HG03520 (cell line): ENCODE measurements at regions not wholly inside any gene's neighbourhood (a gene's known extent, or its start where the extent isn't known, plus 50 kb on each side); places are given as distances from the start of the nearest gene placed in this dataset.
"Not testable (repeated sequence)": the region's sequence is repeated elsewhere in the genome, so short reads cannot be mapped to it uniquely, and the experiment has no call there.

ENCODE experiments used
- ATAC-seq: cut with Tn5 transposase; IDR thresholded peaks from one replicate; pipeline ENCODE4 v1.9.1; 2021; ENCODE audit warnings: mild to moderate bottlenecking, moderate library complexity; ENCODE audit not compliant: unreplicated experiment

DNA sequence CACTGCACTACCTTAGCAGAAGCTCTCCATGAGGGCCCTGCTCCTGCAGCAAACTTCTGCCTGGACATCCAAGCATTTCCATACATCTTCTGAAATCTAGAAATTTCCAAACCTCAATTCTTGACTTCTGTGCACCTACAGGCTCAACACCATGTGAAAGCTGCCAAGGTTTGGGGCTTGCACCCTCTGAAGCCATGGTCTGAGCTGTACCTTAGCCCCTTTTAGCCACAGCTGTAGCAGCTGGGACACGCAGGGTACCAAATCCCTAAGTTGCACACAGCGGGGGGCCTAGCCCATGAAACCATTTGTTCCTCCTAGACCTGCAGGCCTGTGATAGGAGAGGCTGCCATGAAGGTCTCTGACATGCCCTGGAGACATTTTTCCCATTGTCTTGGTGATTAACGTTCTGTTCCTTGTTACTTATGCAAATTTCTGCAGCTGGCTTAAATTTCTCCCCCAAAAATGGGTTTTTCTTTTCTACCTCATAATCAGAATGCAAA, 102.7 kb downstream of the EN1 start:
- ATAC-seq: not testable (repeated sequence)

DNA sequence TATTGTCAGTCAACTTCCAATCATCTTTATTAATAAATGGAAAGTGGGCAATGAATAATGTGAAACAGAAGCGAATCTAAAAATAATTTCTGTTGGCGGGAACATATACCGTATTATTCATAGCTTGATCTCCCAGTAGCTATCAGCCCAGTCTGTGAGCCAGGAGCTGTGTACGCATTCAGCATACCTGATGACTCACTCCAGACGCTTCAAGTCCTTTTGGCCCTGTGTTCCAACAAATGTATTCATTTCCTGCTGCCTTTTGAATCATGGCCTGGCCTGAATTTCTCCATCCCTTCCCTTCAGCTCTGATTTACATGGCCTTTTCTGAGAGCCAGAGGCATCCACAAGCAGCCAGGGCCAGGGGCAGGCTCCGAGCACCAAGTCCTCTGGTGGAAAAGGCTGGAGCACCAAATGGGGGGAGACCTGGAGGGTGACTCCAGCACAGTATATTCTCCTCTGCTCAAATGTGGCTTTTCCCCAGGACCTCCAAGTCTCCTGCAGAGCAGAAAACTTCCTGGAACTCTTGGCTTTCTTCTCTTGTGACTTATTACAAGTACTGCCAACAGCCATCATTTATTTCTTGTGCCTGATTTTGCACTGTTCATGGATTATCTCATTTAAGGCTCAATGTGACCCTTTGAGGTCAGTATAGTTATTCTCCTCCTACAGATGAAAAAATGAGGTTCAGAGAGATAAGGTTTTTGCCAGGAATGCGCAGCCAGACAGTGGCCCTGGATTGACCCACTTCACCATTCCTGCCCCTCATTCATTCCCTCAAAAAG, 108.7 kb downstream of the EN1 start:
- ATAC-seq: no peak

DNA sequence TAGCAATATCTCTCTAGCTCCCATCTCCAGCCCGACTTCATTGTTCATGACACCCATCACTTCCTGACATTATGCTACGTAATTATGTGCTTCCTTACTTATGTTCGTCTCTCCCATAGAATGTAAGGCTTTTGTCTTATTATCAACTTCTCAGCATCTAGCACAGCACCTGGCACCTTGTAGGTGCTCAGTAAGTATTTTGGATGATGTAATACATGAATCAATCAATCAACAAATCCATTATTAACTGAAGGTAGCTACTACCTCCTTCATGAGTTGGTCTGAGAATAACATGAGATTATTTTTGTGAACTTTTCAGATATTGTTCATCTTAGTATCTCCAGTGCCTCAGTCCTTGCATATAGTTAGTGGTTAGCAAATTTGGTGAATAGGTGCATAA, 109.3 kb downstream of the EN1 start:
- ATAC-seq: no peak

DNA sequence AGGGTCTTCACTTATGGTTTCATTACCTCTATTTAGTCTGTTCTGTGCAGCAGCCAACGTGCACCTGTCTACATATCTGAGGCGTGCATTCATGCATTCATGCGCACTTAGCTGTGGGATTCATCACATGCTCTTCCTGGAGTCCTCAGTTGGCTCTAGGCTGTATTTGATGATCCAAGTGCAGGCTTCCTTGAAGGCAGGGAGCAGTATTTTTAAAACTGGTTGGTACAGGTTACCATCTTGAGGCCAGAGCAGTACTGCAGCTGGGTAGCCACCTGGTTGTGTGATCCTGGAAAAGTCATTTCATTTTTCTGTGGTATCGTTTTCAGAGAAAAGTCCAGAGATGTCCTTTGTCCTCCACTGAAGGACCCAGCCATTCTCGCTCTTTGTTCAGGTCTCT, 109.8 kb downstream of the EN1 start:
- ATAC-seq: no peak

DNA sequence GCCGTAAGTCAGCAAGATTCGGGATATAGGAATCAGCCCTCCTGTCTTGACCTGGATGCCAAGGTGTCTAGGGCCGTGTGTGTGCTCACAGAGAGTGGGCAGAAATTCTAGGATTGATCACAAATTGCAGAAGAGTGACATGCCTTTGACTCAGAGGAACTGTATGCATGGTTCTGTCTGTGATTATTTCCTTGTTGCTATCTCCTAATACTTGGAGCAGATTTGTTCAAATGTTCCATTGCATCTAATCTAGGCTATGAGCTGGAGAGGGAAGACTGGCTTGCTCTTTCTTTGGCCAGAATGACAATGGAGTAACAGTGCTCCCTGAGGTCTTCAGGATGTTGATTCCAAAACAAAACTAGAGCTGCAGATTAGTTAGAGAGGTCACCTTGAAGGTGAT, 115.0 kb downstream of the EN1 start:
- ATAC-seq: no peak

DNA sequence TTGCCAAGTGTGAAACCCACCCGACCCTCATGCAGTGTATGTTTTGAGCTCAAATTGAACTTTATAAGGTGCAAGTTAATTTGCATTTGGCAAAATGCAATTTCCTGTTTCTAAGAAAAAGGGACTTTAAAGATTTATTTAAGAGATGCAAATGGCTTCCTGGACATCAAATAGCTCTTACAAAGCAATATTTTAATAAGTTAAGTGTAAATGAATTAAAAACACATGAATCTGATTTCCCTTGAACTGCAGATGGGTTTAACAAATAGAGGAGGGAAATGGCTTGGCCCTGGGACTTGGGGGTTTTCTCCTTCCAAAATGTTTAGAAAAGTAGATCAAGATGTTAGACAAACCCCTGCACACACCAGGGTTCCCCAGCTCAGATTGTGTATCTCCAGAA, 116.0 kb downstream of the EN1 start:
- no peak for ATAC-seq

DNA sequence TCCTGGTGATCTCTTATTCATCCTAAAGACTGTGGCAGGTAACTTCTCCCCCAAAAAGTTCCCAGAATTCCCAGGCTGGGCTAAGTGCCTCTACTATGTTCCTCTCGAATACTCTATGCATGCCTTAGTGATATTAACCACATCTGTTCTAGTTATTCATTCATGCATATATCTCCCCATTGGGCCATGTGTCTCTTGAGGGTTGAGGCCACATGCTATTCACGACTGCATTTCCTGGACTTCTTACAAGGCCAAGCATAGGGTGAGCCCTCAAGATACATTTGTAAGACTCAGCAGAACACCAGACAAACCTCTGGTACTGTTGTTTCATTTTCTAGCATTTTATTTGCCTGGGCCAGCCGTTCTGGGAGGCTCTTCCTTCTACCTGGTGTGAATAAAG, 117.0 kb downstream of the EN1 start:
- no peak for ATAC-seq

DNA sequence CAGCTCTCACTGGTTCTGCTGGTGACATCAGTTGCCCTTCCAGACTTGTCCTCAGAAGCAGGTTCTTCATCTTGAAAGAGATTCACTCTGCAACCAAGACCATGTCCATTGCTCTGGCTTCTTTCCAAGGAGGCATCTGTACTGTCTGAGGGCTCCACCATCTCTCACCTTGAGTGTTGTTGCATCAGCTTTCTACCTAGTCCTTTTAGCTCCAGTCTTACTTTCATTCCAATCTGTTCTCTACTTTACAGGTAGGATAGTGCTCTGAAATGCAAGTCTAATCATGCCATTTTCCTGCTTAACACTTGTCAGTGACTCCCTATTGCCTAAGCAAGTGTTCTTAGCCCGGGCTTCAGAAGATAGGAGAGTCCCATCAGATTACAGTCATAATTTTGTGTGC, 117.7 kb downstream of the EN1 start:
- ATAC-seq: no peak

DNA sequence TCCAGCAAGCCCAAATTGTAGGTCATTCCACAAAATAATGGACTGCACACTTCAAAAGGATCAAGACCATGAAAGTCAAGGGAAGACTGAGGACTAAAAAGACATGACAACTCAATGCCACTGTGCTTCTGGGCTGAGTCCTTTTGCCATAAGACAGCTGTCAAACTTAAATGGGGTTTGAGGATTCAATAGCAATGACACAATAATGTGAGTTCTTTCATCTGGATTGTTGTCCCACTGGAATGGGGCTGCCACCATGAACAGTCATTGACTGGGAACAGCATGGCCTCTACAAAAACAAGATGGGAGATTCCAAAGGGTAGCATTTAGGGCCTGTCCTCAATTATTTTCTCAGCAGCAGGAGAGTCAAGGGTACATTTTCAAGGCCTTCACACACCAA, 118.5 kb downstream of the EN1 start:
- no peak for ATAC-seq

DNA sequence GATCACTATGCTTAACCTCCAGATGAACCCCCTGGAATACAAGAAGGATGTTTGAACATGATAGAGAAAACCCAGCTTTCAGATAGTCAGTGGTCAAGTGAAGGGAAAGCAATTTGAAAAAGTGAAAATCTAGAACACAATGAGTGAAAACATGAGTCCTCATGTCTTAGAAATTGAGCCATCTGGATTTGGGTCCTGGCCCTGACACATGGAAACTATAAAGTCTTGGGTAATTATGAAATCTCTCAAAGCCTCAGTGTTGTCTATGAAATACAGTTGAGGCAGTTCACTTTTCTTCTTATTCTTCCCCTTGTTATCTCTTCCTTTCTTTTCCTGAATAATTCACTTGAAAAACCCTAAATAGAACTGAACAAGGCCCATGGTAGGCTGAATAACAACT, 120.6 kb downstream of the EN1 start:
- no peak for ATAC-seq

DNA sequence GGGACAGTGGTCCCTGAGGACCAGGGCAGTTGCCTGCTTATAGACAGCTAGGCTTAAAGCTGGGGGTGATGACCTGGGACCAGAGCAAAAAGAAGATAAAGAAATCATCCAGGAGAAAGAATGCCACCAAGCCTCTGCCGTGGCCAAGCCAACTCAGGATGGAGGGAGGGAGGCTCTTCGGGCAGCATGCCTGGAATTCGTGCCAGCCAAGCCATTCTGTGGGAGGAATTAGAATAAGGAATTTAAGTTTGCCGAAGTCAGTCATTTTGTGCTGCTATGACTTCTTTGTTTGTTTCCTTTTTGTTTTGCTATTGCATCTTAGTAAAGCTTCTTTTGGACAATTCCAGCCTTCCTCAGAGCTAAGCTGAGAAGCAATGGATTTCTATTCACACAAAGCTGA, 124.1 kb downstream of the EN1 start:
- ATAC-seq: no peak

DNA sequence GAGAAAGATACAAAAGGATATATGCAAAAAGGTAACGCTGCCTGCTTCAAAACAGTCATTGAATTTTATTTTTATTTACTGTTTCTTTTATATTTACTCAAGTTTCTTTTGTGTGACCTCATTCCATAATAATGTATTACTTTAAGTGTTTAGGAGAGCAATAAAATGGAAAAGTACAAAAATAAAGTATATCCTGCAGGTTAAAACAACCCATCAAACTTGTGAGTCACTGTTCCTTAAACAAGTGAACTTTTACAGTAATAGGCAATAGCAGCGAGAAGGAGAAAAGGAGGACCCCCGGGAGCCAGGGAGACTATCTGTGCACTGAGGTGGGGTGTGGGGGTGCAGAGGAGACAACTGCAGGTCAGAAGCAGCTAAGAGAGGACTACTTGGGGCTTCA, 124.5 kb downstream of the EN1 start:
- no peak for ATAC-seq

DNA sequence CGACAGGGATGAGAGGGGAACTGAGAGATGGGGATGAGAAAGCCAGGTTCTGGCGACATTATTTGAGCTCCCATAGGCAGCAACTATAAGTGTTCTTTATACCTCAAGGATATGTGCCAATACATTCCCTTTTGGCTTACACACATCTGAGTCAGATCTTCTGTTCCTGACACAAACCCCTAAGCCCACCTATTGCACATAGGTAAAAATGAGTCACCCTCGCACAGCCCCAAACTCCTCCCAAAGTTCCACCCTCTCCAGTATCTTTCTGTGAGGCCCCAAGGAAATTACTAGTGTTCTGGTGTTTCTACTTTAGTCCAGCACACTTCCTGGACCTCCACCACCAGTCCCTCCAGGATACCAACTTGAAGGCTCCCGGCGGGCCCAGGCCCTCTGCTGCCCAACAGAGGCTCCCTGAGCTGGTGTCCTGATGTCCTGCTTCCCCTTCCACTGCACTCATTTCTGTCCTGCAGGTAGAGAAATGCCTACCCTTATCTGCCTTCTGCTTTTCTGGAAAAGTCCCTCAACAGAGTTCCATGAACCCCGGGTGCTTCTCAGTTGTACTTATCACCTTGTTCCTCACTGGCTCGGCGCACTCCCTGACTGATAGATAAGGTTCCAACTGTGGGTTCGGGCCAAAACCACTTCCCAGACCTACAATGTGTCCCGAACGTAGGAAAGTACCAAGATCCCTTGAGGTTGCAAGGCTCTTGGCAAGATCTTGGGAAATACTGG, 125.5 kb downstream of the EN1 start:
- no peak for ATAC-seq

DNA sequence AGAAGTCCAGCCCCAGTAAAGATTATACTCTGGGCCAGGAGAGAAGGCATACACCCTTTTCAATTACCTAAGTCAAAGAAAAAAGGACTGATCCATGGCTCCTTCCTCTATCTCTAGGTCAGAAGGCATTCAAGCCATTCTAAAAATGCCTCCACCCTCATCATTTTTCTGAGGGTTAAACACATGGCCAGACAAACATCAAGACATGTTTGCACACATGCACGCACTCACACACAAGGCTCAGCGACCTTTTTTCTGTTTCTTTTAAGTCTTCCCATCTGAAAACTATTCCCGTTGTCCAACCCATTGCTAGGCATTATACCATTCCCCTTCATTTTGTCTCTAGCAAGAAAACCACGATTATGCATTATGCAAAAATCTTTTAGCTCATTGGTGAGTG, 126.6 kb downstream of the EN1 start:
- no peak for ATAC-seq

DNA sequence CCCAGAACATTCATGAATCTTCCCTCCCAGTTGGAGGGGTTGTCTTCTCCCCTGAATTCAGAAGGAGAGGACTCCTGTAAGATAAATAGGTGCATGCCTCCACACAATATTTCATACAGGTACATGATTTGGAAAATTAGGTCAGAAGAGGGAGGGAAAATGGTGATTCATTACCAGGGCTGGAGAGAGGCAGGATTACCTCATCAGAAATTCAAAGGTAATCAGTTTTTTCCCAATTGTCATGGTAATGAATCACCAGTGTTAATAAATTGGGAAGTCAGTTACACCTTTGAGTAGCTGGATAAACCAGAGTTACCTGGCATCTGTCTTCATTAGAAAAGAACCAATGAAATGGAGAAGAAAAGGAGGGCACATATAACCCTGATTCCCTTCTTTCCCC, 128.5 kb downstream of the EN1 start:
- ATAC-seq: no peak

DNA sequence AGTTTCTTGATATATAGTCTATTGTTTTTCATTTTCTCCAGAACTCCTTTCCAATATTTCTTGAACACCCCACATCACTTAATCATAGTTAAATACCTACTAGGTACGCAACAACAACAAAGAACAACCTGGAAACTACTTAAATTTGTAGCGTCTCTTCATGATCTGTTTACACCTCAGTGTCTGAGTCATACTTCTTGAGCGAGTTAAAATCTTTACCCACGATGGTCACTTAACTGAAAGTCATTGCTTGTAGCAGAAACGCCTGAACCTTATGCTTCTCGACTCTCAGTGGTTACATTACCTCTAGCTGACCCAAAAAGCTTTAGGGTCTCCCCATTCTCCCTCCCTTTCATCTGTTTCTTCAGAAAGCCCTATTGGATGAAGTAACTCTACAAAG, 131.3 kb downstream of the EN1 start:
- ATAC-seq: no peak

DNA sequence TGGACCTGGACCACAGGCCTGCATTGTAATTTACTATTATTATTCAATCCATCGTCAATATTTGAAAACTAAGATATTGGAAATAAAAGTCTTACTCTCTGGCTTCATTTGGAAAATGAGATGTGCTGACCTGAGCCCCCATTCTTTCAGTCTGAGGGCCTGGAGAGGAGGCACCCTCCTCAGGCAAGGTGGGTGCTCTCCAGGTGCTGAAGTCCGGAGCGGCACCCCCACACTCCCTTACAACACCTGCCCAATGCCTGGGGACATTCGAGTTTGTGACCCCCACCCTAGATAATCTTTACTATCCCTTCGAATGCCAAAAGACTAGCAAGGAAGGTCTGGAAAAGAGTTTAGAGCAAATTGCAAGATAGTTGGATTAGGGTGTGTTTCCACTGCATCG, 133.3 kb downstream of the EN1 start:
- no peak for ATAC-seq

DNA sequence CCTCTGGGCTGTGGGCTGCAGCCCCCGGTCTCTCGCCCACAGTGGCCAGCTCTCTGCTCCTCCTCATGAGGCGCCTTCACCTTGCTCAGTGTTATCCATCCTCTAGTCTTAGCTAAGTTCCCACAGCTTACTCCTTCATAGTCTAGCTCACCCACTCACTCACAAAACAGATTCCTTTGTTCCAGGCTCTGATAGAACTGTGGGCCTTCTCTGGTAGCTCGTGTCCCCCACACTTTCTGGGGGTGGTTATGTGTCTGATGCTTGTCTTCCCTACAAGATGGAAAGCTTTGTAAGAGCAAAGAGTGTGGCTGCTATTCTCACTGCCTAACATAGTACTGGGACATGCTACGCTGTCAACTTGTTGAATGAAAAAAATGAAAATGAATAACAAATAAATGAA, 135.8 kb downstream of the EN1 start:
- no peak for ATAC-seq

DNA sequence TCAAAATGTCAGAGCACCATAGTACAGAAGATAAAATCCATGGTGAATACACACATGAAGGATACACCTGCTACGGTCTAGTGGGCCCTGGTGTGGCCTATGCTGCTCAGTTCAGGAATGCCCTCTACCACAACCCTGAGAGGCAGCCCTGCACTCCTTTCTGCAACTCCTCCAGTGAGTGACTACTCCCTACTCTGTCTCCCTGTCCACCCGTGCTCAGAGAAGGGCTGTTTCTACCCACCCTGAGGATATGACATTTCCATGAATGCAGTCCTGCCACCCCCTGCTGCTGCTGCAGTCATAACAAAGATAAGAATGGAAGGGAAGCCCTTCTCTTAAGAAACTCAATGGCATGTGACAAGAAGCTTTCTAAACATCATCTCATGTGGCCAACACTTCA, 137.0 kb downstream of the EN1 start:
- ATAC-seq: no peak

DNA sequence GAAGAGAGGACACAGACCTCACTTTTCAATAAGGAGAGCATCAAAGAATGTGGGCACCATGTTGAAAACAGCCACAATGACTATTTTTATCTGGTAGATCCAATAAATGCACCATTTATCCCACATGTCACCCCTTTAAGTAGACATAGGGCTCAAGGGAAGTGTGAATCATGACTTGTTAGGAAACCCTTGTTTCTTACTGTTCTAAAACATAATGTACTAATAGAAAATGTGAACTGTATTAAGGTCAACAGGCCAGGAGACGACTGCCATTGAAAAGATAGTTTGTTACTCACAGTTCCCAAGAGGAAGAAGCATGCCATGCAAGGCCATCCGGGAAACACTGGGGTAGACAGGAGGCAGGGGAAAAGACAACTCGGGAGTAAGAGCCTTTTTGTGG, 137.7 kb downstream of the EN1 start:
- no peak for ATAC-seq

DNA sequence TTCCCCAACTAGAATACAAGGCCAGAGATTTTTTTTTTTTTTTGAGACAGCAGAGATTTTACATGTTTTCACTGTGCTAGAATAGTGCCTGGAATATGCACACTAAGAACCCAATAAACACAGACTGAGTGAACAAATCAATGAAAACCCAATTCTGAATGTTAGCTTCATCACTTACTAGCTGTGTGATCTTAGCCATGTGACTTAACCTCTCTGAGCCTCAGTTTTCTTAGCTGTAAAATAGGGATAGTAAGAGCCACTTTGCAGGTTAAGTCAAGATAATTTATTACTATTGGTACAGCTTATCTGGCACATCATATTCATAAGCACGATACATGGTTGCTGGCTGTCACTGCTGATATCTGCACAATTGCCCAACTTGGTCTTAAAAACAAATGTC, 140.6 kb downstream of the EN1 start:
- ATAC-seq: no peak

DNA sequence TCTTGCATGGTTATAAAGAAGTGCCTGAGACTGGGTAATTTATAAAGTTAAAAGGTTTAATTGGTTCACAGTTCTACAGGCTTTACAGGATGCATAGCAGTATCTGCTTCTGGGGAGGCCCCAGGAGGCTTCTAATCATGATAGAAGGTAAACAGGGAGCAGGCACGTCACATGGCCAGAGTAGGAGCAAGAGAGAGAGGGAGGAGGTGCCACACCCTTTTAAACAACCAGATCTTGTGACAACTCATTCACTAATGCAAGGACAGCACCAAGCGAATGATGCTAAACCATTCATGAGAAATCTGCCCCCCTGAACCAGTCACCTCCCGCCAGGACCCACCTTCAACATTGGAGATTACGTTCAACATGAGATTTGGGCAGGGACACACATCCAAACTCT, 141.1 kb downstream of the EN1 start:
- ATAC-seq: no peak

DNA sequence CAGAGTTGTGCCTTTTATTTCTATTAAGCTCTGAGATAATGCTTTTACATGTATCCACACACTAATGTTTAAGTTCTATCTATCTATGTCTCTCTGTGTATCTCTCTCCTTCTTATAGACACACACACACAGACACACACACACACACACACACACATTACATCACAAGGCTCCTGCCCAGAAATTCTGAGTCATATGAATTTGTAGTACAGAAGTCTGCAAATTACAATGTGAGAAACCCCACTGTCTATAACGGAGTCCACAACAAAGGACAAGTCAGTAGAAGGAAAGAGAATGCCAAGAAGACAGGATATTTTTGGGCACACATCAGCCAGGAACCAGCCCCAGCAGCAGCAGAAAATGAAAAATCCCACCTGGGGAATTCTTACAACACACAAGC, 142.4 kb downstream of the EN1 start:
- ATAC-seq: no peak
